K562 (cell line): ENCODE measurements at regions not wholly inside any gene's neighbourhood (a gene's known extent, or its start where the extent isn't known, plus 50 kb on each side); places are given as distances from the start of the nearest gene placed in this dataset.
A peak's percentile ranks its signal among the peaks of the same experiment; 100 is the strongest.

ENCODE experiments used
- ATAC-seq: fragments of 200-7000 bp; cut with Tn5 transposase; 3 replicates; pipeline ENCODE4 v1.9.1; 2020; ENCODE audit warnings: moderate library complexity
- BruUV-seq: library from RNA; stranded (reverse); fragments of 400-500 nt; replicated peaks from 2 replicates; lab custom pipeline; 2021; lab: Mats Ljungman, UMichigan
- CTCF ChIA-PET: fragments of 300-600 bp; formaldehyde crosslinking; extraction: SDS; loops from one replicate; lab custom pipeline; 2021; ENCODE audit warnings: low intra/inter-chr PET ratio; lab: Yijun Ruan, JAX
- POLR2A ChIA-PET: fragments of 300-600, 350-650 bp; sonication (Branson Sonifier 250); formaldehyde crosslinking; extraction: SDS; loops from one replicate; lab custom pipeline; 2021; ENCODE audit warnings: antibody characterized with exemption, inconsistent platforms; lab: Yijun Ruan, JAX
- DNase-seq, 4 experiments: peaks; one replicate each; pipeline versions ENCODE4 v3.0.0 to v3.0.0-alpha.2; 2011 to 2018; ENCODE audit warnings: low spot score in 3 of 4, mixed read lengths in 3 of 4; ENCODE audit errors: extremely low read depth in 1 of 4
- FAIRE-seq: peaks from 2 replicates; lab custom pipeline; 2011; peaks lifted over from hg19 to GRCh38; lab: Jason Lieb, UNC
- H2AFZ ChIP-seq: 2 replicates; pipeline ENCODE4 v1.6.0; 2011; ENCODE audit warnings: low read depth, low read length, control low read depth, inconsistent platforms
- H3K27ac ChIP-seq: fragments of 200-600 bp; 3 replicates; pipeline ENCODE4 v1.8.0; 2011; ENCODE audit warnings: low read depth, mild to moderate bottlenecking, control low read depth, inconsistent platforms, low read length, moderate library complexity, mixed read lengths; ENCODE audit errors: extremely low read depth
- H3K27me3 ChIP-seq, 2 experiments: fragments of 300-600 bp in 1 of 2; 2 replicates in 1 of 2; 3 replicates in 1 of 2; pipeline versions ENCODE4 v1.6.0 to v1.8.0; 2011; ENCODE audit warnings: inconsistent platforms in 2 of 2, low read length in 2 of 2, mild to moderate bottlenecking in 1 of 2, mixed read lengths in 1 of 2, moderate library complexity in 1 of 2; ENCODE audit not compliant: control insufficient read depth in 2 of 2, insufficient read depth in 2 of 2
- H3K36me3 ChIP-seq: fragments of 300-600 bp; 3 replicates; pipeline ENCODE4 v1.8.0; 2011; ENCODE audit warnings: mild to moderate bottlenecking, low read length, inconsistent platforms; ENCODE audit not compliant: control insufficient read depth, insufficient read depth
- H3K4me1 ChIP-seq, 2 experiments: fragments of 200-600 bp in 1 of 2; replicated peaks in 1 of 2; 2 replicates in 1 of 2; 3 replicates in 1 of 2; pipeline versions ENCODE4 v1.5.1 to v1.8.0; 2011; ENCODE audit warnings: inconsistent platforms in 2 of 2, low read length in 2 of 2, mild to moderate bottlenecking in 1 of 2, mixed read lengths in 1 of 2, moderate library complexity in 1 of 2; ENCODE audit not compliant: control insufficient read depth in 2 of 2, insufficient read depth in 2 of 2
- H3K4me2 ChIP-seq: 2 replicates; pipeline ENCODE4 v1.6.1; 2011; ENCODE audit warnings: low read length, control low read depth, inconsistent platforms, mixed read lengths; ENCODE audit not compliant: insufficient read depth
- H3K4me3 ChIP-seq: fragments of 200-600 bp; sonication (generic), shearing (Covaris generic); 2 replicates; pipeline ENCODE4 v1.5.1; 2016; ENCODE audit warnings: control low read depth, inconsistent platforms
- H3K79me2 ChIP-seq: fragments of 200-600 bp; 3 replicates; pipeline ENCODE4 v1.8.0; 2011; ENCODE audit warnings: low read length, inconsistent platforms; ENCODE audit not compliant: control insufficient read depth, insufficient read depth
- H3K9ac ChIP-seq, 2 experiments: 2 replicates each; pipeline versions ENCODE4 v1.6.0 to v1.6.1; 2011; ENCODE audit warnings: low read depth in 2 of 2, low read length in 2 of 2, control low read depth in 1 of 2, inconsistent platforms in 1 of 2, mild to moderate bottlenecking in 1 of 2, mixed read lengths in 1 of 2; ENCODE audit not compliant: insufficient read depth in 1 of 2
- H3K9me1 ChIP-seq: one replicate; pipeline ENCODE4 v1.6.0; 2011; ENCODE audit warnings: inconsistent platforms, mild to moderate bottlenecking, low read length, moderate library complexity; ENCODE audit not compliant: control insufficient read depth, insufficient read depth
- H3K9me3 ChIP-seq: replicated peaks from 2 replicates; pipeline ENCODE4 v1.5.1; 2011; ENCODE audit warnings: low read depth, low read length, inconsistent platforms; ENCODE audit not compliant: control insufficient read depth, insufficient read depth
- H4K20me1 ChIP-seq: replicated peaks from 2 replicates; pipeline ENCODE4 v1.6.1; 2011; ENCODE audit warnings: low read length, inconsistent platforms, mixed read lengths; ENCODE audit not compliant: control insufficient read depth, insufficient read depth
- ARHGAP35 ChIP-seq: fragments of 450-650 bp; IDR thresholded peaks from 2 replicates; pipeline ENCODE4 v1.6.1; 2018; ENCODE audit not compliant: partially characterized antibody
- HIVEP1 ChIP-seq: fragments of 250-450 bp; sonication (Bioruptor Pico); IDR thresholded peaks from 2 replicates; pipeline ENCODE4 v1.4.0; 2020; ENCODE audit warnings: mild to moderate bottlenecking
- HSF4 ChIP-seq: fragments of 250-450 bp; sonication (Bioruptor Pico); IDR thresholded peaks from 2 replicates; pipeline ENCODE4 v2.1.2; 2022; ENCODE audit warnings: mild to moderate bottlenecking, moderate library complexity, borderline replicate concordance
- PRMT5 ChIP-seq: sonication (generic); formaldehyde crosslinking; IDR thresholded peaks from 2 replicates; pipeline ENCODE4 v1.5.0; 2020; ENCODE audit warnings: missing genetic modification reagents
- RAD51 ChIP-seq: fragments of 450-650 bp; IDR thresholded peaks from 2 replicates; pipeline ENCODE4 v1.7.1; 2016; ENCODE audit warnings: low read depth, mild to moderate bottlenecking, borderline replicate concordance
- SMAD4 ChIP-seq: fragments of 250-450 bp; sonication (Bioruptor Pico); conservative IDR thresholded peaks from 2 replicates; pipeline ENCODE4 v1.8.0; 2021; ENCODE audit warnings: inconsistent platforms, mild to moderate bottlenecking, moderate library complexity
- ZNF121 ChIP-seq: sonication (generic); formaldehyde crosslinking; conservative IDR thresholded peaks from 2 replicates; pipeline ENCODE4 v1.8.0; 2022; ENCODE audit warnings: missing genetic modification reagents
- ZNF79 ChIP-seq: fragments of 250-450 bp; sonication (Bioruptor Pico); IDR thresholded peaks from 2 replicates; pipeline ENCODE4 v1.4.0; 2020; ENCODE audit warnings: low read depth, mild to moderate bottlenecking, moderate library complexity
- WGBS: fragments of 100-300 bp; shearing (Covaris generic); methylation state at CpG from one replicate; pipeline ENCODE4 v1.1.6; 2016; ENCODE audit warnings: low coverage, mixed read lengths; ENCODE audit not compliant: insufficient coverage; ENCODE audit errors: missing lambda C conversion rate; 5-methylcytosine and 5-hydroxymethylcytosine counted together
- in situ Hi-C: fragments of 300-500 bp; cut with MboI; formaldehyde crosslinking; loops from 4 replicates; pipeline ENCODE4 v1.15.0; 2018; ENCODE audit warnings: inconsistent platforms, mixed read lengths
- intact Hi-C: fragments of 100-400 bp; cut with micrococcal nuclease; formaldehyde crosslinking; loops from 2 replicates; pipeline ENCODE4 v1.14.2; 2022
- TF ChIP-seq, protein P1 (sequence below): fragments of 250-450 bp; sonication (Bioruptor Pico); IDR thresholded peaks from 2 replicates; pipeline ENCODE4 v1.5.0; 2022; ENCODE audit warnings: mild to moderate bottlenecking
- TF ChIP-seq, protein P2 (sequence below): sonication (generic); formaldehyde crosslinking; IDR thresholded peaks from 2 replicates; pipeline ENCODE4 v1.5.0; 2020; ENCODE audit warnings: missing genetic modification reagents
- TF ChIP-seq, protein P3 (sequence below): fragments of 450-650 bp; formaldehyde crosslinking; IDR thresholded peaks from 2 replicates; pipeline ENCODE4 v1.4.0; 2020; ENCODE audit warnings: mild to moderate bottlenecking, mixed read lengths

DNA sequence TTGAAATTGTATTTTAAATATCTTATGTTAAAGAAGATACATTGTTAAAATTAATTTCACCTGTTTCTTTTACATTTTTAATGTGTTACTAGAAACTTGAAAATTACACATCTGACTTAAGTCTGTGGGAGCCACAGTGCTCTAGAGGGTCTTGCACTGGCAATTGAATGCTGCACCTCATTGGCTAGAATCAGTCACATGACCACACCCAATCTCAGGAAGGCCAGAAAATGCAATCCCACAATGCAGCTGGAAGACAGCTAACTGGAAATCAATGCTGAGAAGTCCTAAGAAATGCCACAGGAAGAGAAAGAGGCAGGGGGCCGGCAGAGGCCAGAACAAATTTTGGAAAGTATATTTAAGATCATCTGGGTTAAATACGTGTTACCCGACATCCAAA lies 189.2 kb upstream of the POU3F3 start:
- in situ Hi-C loops (no loop called here), intact Hi-C loops (no loop called here)
- TF ChIP-seq RAD51 (peak; percentile 27; the same call in 1 of the 2 replicates), HIVEP1 (CRISPR knock-in tag) (no peak), PRMT5 (no peak), SMAD4 (CRISPR knock-in tag) (no peak), ZNF121 (CRISPR knock-in tag) (no peak), ARHGAP35 (no peak), HSF4 (CRISPR knock-in tag) (no peak), ZNF79 (CRISPR knock-in tag) (no peak)
- TF ChIP-seq, protein P1, sequence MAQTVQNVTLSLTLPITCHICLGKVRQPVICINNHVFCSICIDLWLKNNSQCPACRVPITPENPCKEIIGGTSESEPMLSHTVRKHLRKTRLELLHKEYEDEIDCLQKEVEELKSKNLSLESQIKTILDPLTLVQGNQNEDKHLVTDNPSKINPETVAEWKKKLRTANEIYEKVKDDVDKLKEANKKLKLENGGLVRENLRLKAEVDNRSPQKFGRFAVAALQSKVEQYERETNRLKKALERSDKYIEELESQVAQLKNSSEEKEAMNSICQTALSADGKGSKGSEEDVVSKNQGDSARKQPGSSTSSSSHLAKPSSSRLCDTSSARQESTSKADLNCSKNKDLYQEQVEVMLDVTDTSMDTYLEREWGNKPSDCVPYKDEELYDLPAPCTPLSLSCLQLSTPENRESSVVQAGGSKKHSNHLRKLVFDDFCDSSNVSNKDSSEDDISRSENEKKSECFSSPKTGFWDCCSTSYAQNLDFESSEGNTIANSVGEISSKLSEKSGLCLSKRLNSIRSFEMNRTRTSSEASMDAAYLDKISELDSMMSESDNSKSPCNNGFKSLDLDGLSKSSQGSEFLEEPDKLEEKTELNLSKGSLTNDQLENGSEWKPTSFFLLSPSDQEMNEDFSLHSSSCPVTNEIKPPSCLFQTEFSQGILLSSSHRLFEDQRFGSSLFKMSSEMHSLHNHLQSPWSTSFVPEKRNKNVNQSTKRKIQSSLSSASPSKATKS (CRISPR knock-in tag) = no peak
- TF ChIP-seq, protein P2, sequence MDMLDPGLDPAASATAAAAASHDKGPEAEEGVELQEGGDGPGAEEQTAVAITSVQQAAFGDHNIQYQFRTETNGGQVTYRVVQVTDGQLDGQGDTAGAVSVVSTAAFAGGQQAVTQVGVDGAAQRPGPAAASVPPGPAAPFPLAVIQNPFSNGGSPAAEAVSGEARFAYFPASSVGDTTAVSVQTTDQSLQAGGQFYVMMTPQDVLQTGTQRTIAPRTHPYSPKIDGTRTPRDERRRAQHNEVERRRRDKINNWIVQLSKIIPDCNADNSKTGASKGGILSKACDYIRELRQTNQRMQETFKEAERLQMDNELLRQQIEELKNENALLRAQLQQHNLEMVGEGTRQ (CRISPR knock-in tag) = peak; percentile 65
- TF ChIP-seq, protein P3, sequence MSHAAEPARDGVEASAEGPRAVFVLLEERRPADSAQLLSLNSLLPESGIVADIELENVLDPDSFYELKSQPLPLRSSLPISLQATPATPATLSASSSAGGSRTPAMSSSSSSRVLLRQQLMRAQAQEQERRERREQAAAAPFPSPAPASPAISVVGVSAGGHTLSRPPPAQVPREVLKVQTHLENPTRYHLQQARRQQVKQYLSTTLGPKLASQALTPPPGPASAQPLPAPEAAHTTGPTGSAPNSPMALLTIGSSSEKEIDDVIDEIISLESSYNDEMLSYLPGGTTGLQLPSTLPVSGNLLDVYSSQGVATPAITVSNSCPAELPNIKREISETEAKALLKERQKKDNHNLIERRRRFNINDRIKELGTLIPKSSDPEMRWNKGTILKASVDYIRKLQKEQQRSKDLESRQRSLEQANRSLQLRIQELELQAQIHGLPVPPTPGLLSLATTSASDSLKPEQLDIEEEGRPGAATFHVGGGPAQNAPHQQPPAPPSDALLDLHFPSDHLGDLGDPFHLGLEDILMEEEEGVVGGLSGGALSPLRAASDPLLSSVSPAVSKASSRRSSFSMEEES = peak; percentile 64
- Histone ChIP-seq H3K4me3 (no peak overlapping the region), H3K27ac (no peak overlapping the region), H3K4me2 (no peak overlapping the region), H3K9ac (no peak overlapping the region), H3K27me3 (peaks cover 0 to 7% of the 10 kb centered on the region in 2 experiments; a peak in 1 of 5 replicates), H3K9me1 (no peaks in the 10 kb centered on the region), H3K9me3 (no peaks in the 10 kb centered on the region), H3K36me3 (no peaks in the 10 kb centered on the region), H2AFZ (no peak overlapping the region), H3K79me2 (no peaks in the 10 kb centered on the region), H4K20me1 (no peaks in the 10 kb centered on the region), H3K4me1 (no peaks in the 10 kb centered on the region)
- DNase-seq = peak in 3 of 4 experiments; percentile 23 to 55 (median 52)
- no peak for FAIRE-seq
- CTCF ChIA-PET = no interaction called here
- BruUV-seq = no TSS peak
- ATAC-seq = no peak
- POLR2A ChIA-PET = no interaction called here
- 0% methylated on average over 3 of the region's 3 CpGs for WGBS
